ENCODE measurements at regions not wholly inside any gene's neighbourhood (a gene's known extent, or its start where the extent isn't known, plus 50 kb on each side); places are given as distances from the start of the nearest gene placed in this dataset.
"Not testable (repeated sequence)": the region's sequence is repeated elsewhere in the genome, so short reads cannot be mapped to it uniquely, and the experiment has no call there.

- DNase-seq (ENCODE audit: low read depth in 2 of 2): no peak
These were observed 121.7 kb upstream of the ADCY2 start for GRCh38 chr5:7274203-7274602.

GRCh38 chr5:7289634-7290033, 106.3 kb upstream of the ADCY2 start:
- not testable (repeated sequence) for DNase-seq (ENCODE audit: low read depth in 2 of 2)

GRCh38 chr5:7297821-7298220, 98.1 kb upstream of the ADCY2 start:
- DNase-seq (ENCODE audit: low read depth in 2 of 2): not testable (repeated sequence)

- not testable (repeated sequence) for DNase-seq (ENCODE audit: low read depth in 2 of 2)
These were observed 96.2 kb upstream of the ADCY2 start for GRCh38 chr5:7299731-7300130.

- DNase-seq (ENCODE audit: low read depth in 2 of 2): not testable (repeated sequence)
These were observed 90.8 kb upstream of the ADCY2 start for GRCh38 chr5:7305000-7305674.

GRCh38 chr5:7306556-7306955, 89.4 kb upstream of the ADCY2 start:
- DNase-seq (ENCODE audit: low read depth in 2 of 2): not testable (repeated sequence)

GRCh38 chr5:7307709-7308108, 88.2 kb upstream of the ADCY2 start:
- not testable (repeated sequence) for DNase-seq (ENCODE audit: low read depth in 2 of 2)

- not testable (repeated sequence) for DNase-seq (ENCODE audit: low read depth in 2 of 2)
These were observed 86.2 kb upstream of the ADCY2 start for GRCh38 chr5:7309715-7310114.

GRCh38 chr5:7310656-7311055, 85.3 kb upstream of the ADCY2 start:
- DNase-seq (ENCODE audit: low read depth in 2 of 2): not testable (repeated sequence)

GRCh38 chr5:7315118-7315517, 80.8 kb upstream of the ADCY2 start:
- DNase-seq (ENCODE audit: low read depth in 2 of 2): no peak

GRCh38 chr5:7317751-7318150, 78.2 kb upstream of the ADCY2 start:
- no peak for DNase-seq (ENCODE audit: low read depth in 2 of 2)

- no peak for DNase-seq (ENCODE audit: low read depth in 2 of 2)
These were observed 75.1 kb upstream of the ADCY2 start for GRCh38 chr5:7320701-7321301.

GRCh38 chr5:7321724-7322123, 74.2 kb upstream of the ADCY2 start:
- no peak for DNase-seq (ENCODE audit: low read depth in 2 of 2)

- DNase-seq (ENCODE audit: low read depth in 2 of 2): no peak
These were observed 71.0 kb upstream of the ADCY2 start for GRCh38 chr5:7324919-7325318.

GRCh38 chr5:7325975-7326913, 69.7 kb upstream of the ADCY2 start:
- DNase-seq (ENCODE audit: low read depth in 2 of 2): no peak

- no peak for DNase-seq (ENCODE audit: low read depth in 2 of 2)
These were observed 66.8 kb upstream of the ADCY2 start for GRCh38 chr5:7329141-7329540.

- no peak for DNase-seq (ENCODE audit: low read depth in 2 of 2)
These were observed 66.2 kb upstream of the ADCY2 start for GRCh38 chr5:7329712-7330111.

- DNase-seq (ENCODE audit: low read depth in 2 of 2): no peak
These were observed 65.7 kb upstream of the ADCY2 start for GRCh38 chr5:7330256-7330655.

GRCh38 chr5:7331131-7331530, 64.8 kb upstream of the ADCY2 start:
- DNase-seq (ENCODE audit: low read depth in 2 of 2): no peak

Data from stimulated activated CD4-positive, alpha-beta T cell treated with anti-CD3 and anti-CD28 coated beads, Interleukin-1b, Interleukin-23, amount 100 ng/mL, for 4 hours (primary cell).